ENCODE measurements at regions not wholly inside any gene's neighbourhood (a gene's known extent, or its start where the extent isn't known, plus 50 kb on each side); places are given as distances from the start of the nearest gene placed in this dataset.

- TF ChIP-seq CTCF (IDR thresholded peaks at IDR 0.05; ENCODE audit: insufficient read depth, low read length, poor library complexity, severe bottlenecking) (no peak), EZH2phosphoT487 (conservative IDR thresholded peaks at IDR 0.05; ENCODE audit: low read length) (no peak)
Observed at GRCh38 chr4:23001478-23001877, 308.7 kb downstream of the GBA3 start.

All from SU-DHL-6 (cell line).